SK-MEL-5 (cell line): ENCODE measurements at regions not wholly inside any gene's neighbourhood (a gene's known extent, or its start where the extent isn't known, plus 50 kb on each side); places are given as distances from the start of the nearest gene placed in this dataset.

Experiments
- DNase-seq: peaks from one replicate; pipeline ENCODE4 v3.0.0-alpha.2; 2016; ENCODE audit warnings: low read depth, low spot score
- in situ Hi-C: cut with HindIII; loops from 2 replicates; pipeline ENCODE4 v1.10.0; 2016; ENCODE audit warnings: low sequenced_read_pairs, high pct_unique_total_duplicates, low pct_unique_long_range_greater_than_20kb
- small RNA-seq, 2 experiments: library from RNA; depleted of rRNA; stranded (forward); fragments of <200 nt; gene quantifications; one replicate each; pipeline ENCODE3, GENCODE V24; 2014

GRCh38 chr1:233549404-233549803 lies 64.5 kb upstream of the KCNK1 start:
- in situ Hi-C loops, result no loop called here
- DNase-seq, result no peak

GRCh38 chr1:233549917-233550316 lies 64.0 kb upstream of the KCNK1 start:
- in situ Hi-C loops, result no loop called here
- DNase-seq, result no peak

- no peak for DNase-seq
Observed at GRCh38 chr1:233554037-233554436, 59.9 kb upstream of the KCNK1 start.

GRCh38 chr1:233561708-233562426 lies 52.0 kb upstream of the KCNK1 start:
- in situ Hi-C loops, result no loop called here
- no peak for DNase-seq

More at GRCh38 chr1:233554037-233554436, 59.9 kb upstream of the KCNK1 start:
- in situ Hi-C loops, result no loop called here

Small RNAs in the stretch of these regions (small RNA-seq; reads per million reads assigned to genes)
- gene RNU4-77P, result 0 reads per million in 2 experiments
